HFFc6 (cell line): ENCODE measurements at regions not wholly inside any gene's neighbourhood (a gene's known extent, or its start where the extent isn't known, plus 50 kb on each side); places are given as distances from the start of the nearest gene placed in this dataset.

Experiments
- DNase-seq: peaks from one replicate; pipeline ENCODE4 v3.0.0-alpha.2; 2018
- H3K27ac Mint-ChIP-seq: 2 replicates; pipeline ENCODE4 v1.8.0; 2020; ENCODE audit warnings: mild to moderate bottlenecking, mixed read lengths
- H3K27me3 Mint-ChIP-seq: 2 replicates; pipeline ENCODE4 v1.8.0; 2021; ENCODE audit warnings: mild to moderate bottlenecking, moderate library complexity, mixed read lengths; ENCODE audit not compliant: insufficient read depth
- H3K36me3 Mint-ChIP-seq: 2 replicates; pipeline ENCODE4 v1.8.0; 2021; ENCODE audit warnings: low read depth, mixed read lengths
- H3K4me1 Mint-ChIP-seq: 2 replicates; pipeline ENCODE4 v1.8.0; 2020; ENCODE audit warnings: low read depth, mixed read lengths
- H3K4me3 Mint-ChIP-seq: 2 replicates; pipeline ENCODE4 v1.8.0; 2020; ENCODE audit warnings: mild to moderate bottlenecking, moderate library complexity, mixed read lengths
- H3K9me3 Mint-ChIP-seq: 2 replicates; pipeline ENCODE4 v1.8.0; 2020; ENCODE audit warnings: mild to moderate bottlenecking, mixed read lengths
- CTCF ChIP-seq: fragments of 200-600 bp; sonication (generic); IDR thresholded peaks from 2 replicates; pipeline ENCODE4 v1.5.0; 2021; ENCODE audit warnings: antibody characterized with exemption, mild to moderate bottlenecking

- Mint-ChIP-seq H3K27ac (no peak overlapping the region), H3K4me1 (peaks cover 15% of the 10 kb centered on the region), H3K36me3 (no peaks in the 10 kb centered on the region), H3K4me3 (no peak overlapping the region), H3K27me3 (peaks cover 45% of the 10 kb centered on the region), H3K9me3 (no peaks in the 10 kb centered on the region)
- DNase-seq: no peak
- no peak for TF ChIP-seq CTCF
These were observed 443.9 kb downstream of the MIAT start for GRCh38 chr22:27101288-27101687.

- Mint-ChIP-seq H3K27ac (no peak overlapping the region), H3K9me3 (peaks cover 5% of the 10 kb centered on the region; the same call in 1 of the 2 replicates), H3K36me3 (peaks cover 5% of the 10 kb centered on the region; the same call in 1 of the 2 replicates), H3K4me3 (no peak overlapping the region), H3K27me3 (peaks cover 41% of the 10 kb centered on the region), H3K4me1 (peaks cover 38% of the 10 kb centered on the region)
- no peak for DNase-seq
- no peak for TF ChIP-seq CTCF
These were observed 447.1 kb downstream of the MIAT start for GRCh38 chr22:27104449-27104848.

GRCh38 chr22:27105142-27106025, 448.0 kb downstream of the MIAT start:
- TF ChIP-seq CTCF: no peak
- H3K4me3 Mint-ChIP-seq: no peak overlapping the region
- H3K27me3 Mint-ChIP-seq: peaks cover 36% of the 10 kb centered on the region
- peak; percentile 83 for DNase-seq
- peaks cover 41% of the 10 kb centered on the region for H3K4me1 Mint-ChIP-seq
- H3K27ac Mint-ChIP-seq: peak overlapping the region; percentile 56
- peaks cover 5% of the 10 kb centered on the region; the same call in 1 of the 2 replicates for H3K36me3 Mint-ChIP-seq
- H3K9me3 Mint-ChIP-seq: peaks cover 5% of the 10 kb centered on the region; the same call in 1 of the 2 replicates

- no peak for TF ChIP-seq CTCF
- DNase-seq: no peak
- peaks cover 5% of the 10 kb centered on the region; the same call in 1 of the 2 replicates for H3K9me3 Mint-ChIP-seq
- peaks cover 5% of the 10 kb centered on the region; the same call in 1 of the 2 replicates for H3K36me3 Mint-ChIP-seq
- H3K27ac Mint-ChIP-seq: no peak overlapping the region
- peaks cover 25% of the 10 kb centered on the region for H3K27me3 Mint-ChIP-seq
- no peak overlapping the region for H3K4me3 Mint-ChIP-seq
- H3K4me1 Mint-ChIP-seq: peaks cover 55% of the 10 kb centered on the region
These were observed 449.6 kb downstream of the MIAT start for GRCh38 chr22:27106985-27107384.

GRCh38 chr22:27107386-27107785, 450.0 kb downstream of the MIAT start:
- H3K4me1 Mint-ChIP-seq: peaks cover 59% of the 10 kb centered on the region

More at GRCh38 chr22:27107386-27107785, 450.0 kb downstream of the MIAT start:
- H3K4me3 Mint-ChIP-seq: no peak overlapping the region
- H3K27ac Mint-ChIP-seq: no peak overlapping the region
- H3K36me3 Mint-ChIP-seq: peaks cover 5% of the 10 kb centered on the region; the same call in 1 of the 2 replicates
- TF ChIP-seq CTCF: no peak
- peaks cover 23% of the 10 kb centered on the region for H3K27me3 Mint-ChIP-seq
- H3K9me3 Mint-ChIP-seq: peaks cover 5% of the 10 kb centered on the region; the same call in 1 of the 2 replicates
- no peak for DNase-seq
